ENCODE measurements at regions not wholly inside any gene's neighbourhood (a gene's known extent, or its start where the extent isn't known, plus 50 kb on each side); places are given as distances from the start of the nearest gene placed in this dataset.

DNA sequence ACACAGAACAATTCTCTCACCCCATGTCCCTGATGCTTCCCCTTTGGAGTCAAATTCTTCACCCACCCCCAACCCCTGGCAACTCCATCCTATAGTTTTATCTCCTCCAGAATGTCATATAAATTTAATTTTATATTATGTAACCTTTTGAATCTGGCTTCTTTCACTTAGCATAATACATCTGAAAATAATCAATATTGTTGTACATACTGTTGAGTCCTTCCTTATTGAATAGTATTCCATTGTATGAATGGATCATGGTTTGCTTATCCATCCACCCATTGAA lies 98.9 kb upstream of the TSC22D2 start:
- ATAC-seq (ENCODE audit: low read depth) (no peak), DNase-seq (no peak)
- dilution Hi-C loops (cut with HindIII; ENCODE audit: low sequenced_read_pairs, unreplicated experiment), result no loop called here
- peak overlapping the region; percentile 50; the same call in 1 of the 2 replicates for H3K4ac ChIP-seq (ENCODE audit: low read depth, low read length)
- no peaks in the 10 kb centered on the region for H3K36me3 ChIP-seq (ENCODE audit: control insufficient read depth, insufficient read depth, low read length)
- no peak overlapping the region for H3K9ac ChIP-seq (ENCODE audit: low read depth, low read length)
- peak overlapping the region; percentile 46 for H2BK20ac ChIP-seq (ENCODE audit: low read depth, low read length)
- H3K27me3 ChIP-seq (ENCODE audit: control insufficient read depth, insufficient read depth, low read length), result no peaks in the 10 kb centered on the region
- peaks cover 4% of the 10 kb centered on the region for H3K9me3 ChIP-seq (ENCODE audit: control insufficient read depth, insufficient read depth, low read length)
- in situ Hi-C loops (cut with MboI; ENCODE audit: low sequenced_read_pairs), result no loop called here
- H4K8ac ChIP-seq (ENCODE audit: low read depth in 2 of 2, low read length in 2 of 2), result 0 out of 4 replicates have a peak overlapping the region, but pooled peaks of 1 of the 2 experiments have one; percentile 30
- H3K9me1 ChIP-seq (ENCODE audit: insufficient read depth, low read length), result 0 out of 2 replicates have a peak, but pooled peaks cover 4% of the 10 kb centered on the region
- H2BK5ac ChIP-seq (ENCODE audit: low read depth, low read length, poor library complexity, severe bottlenecking), result peak overlapping the region; percentile 69
- TF ChIP-seq FOS (IDR thresholded peaks at IDR 0.05; ENCODE audit: low read depth, low read length) (no peak), MXI1 (IDR thresholded peaks at IDR 0.05; ENCODE audit: borderline replicate concordance, low read depth, low read length) (no peak)
- H2AK5ac ChIP-seq (ENCODE audit: low read depth, low read length), result no peak overlapping the region
- intact Hi-C loops (cut with micrococcal nuclease), result no loop called here
- no peak overlapping the region for H3K27ac ChIP-seq (ENCODE audit: insufficient read depth, low read length)
- CTCF ChIA-PET, result no interaction called here
- no peak overlapping the region for H3K4me3 ChIP-seq (ENCODE audit: insufficient read depth, low read depth, low read length)
- no TSS peak for BruUV-seq (replicated peaks)
- no peak overlapping the region for H3K56ac ChIP-seq (ENCODE audit: extremely low read depth, insufficient read depth, low read length)
- peak overlapping the region; percentile 47; the same call in 1 of the 2 replicates for H2BK120ac ChIP-seq (ENCODE audit: low read depth, low read length)
- H3K14ac ChIP-seq (replicated peaks; ENCODE audit: low read depth, low read length), result no peak overlapping the region
- no peak overlapping the region for H2BK15ac ChIP-seq (ENCODE audit: low read depth, low read length)
- H2AK9ac ChIP-seq (replicated peaks; ENCODE audit: low read depth, low read length, poor library complexity), result no peak overlapping the region
- H4K5ac ChIP-seq (ENCODE audit: low read depth, low read length), result no peak overlapping the region
- peaks cover 0 to 3% of the 10 kb centered on the region in 2 experiments; a peak in 1 of 4 replicates for H3K79me1 ChIP-seq (ENCODE audit: low read depth in 1 of 2, low read length in 2 of 2)
- POLR2A ChIA-PET (ENCODE audit: unreplicated experiment), result no interaction called here
- no peak overlapping the region for H4K91ac ChIP-seq (ENCODE audit: insufficient read depth, low read depth, low read length)
- peaks cover 8% of the 10 kb centered on the region for H3K4me1 ChIP-seq (ENCODE audit: control insufficient read depth, insufficient read depth, low read length)
- H3K18ac ChIP-seq (ENCODE audit: low read depth, low read length), result peak overlapping the region; percentile 44; the same call in 1 of the 2 replicates
- no peaks in the 10 kb centered on the region for H4K20me1 ChIP-seq (ENCODE audit: insufficient read depth, low read length)
- H2AFZ ChIP-seq (replicated peaks; ENCODE audit: low read length, poor library complexity), result no peak overlapping the region
- no peak overlapping the region for H3K4me2 ChIP-seq (ENCODE audit: low read depth, low read length)
- no peak overlapping the region for H3K23ac ChIP-seq (ENCODE audit: low read depth, low read length)

Data from IMR-90 (cell line).